ENCODE measurements at regions not wholly inside any gene's neighbourhood (a gene's known extent, or its start where the extent isn't known, plus 50 kb on each side); places are given as distances from the start of the nearest gene placed in this dataset.

DNA sequence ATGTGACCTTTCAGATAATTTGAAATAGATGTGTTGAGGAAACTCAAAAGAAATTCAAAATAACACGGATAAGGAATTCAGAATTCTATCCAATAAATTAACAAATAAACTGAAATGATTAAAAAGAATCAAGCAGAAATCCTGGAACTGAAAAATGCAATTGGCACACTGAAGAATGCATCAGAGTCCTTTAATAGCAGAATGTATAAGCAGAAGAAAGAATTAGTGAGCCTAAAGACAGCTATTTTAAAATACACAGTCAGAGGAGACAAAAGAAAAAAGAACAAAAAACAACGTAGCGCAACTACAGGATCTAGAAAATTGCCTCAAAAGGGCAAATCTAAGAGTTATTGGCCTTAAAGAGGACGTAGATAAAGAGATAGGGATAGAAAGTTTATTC lies 99.6 kb upstream of the SAMSN1 start (continued):
- TF ChIP-seq, protein P1, sequence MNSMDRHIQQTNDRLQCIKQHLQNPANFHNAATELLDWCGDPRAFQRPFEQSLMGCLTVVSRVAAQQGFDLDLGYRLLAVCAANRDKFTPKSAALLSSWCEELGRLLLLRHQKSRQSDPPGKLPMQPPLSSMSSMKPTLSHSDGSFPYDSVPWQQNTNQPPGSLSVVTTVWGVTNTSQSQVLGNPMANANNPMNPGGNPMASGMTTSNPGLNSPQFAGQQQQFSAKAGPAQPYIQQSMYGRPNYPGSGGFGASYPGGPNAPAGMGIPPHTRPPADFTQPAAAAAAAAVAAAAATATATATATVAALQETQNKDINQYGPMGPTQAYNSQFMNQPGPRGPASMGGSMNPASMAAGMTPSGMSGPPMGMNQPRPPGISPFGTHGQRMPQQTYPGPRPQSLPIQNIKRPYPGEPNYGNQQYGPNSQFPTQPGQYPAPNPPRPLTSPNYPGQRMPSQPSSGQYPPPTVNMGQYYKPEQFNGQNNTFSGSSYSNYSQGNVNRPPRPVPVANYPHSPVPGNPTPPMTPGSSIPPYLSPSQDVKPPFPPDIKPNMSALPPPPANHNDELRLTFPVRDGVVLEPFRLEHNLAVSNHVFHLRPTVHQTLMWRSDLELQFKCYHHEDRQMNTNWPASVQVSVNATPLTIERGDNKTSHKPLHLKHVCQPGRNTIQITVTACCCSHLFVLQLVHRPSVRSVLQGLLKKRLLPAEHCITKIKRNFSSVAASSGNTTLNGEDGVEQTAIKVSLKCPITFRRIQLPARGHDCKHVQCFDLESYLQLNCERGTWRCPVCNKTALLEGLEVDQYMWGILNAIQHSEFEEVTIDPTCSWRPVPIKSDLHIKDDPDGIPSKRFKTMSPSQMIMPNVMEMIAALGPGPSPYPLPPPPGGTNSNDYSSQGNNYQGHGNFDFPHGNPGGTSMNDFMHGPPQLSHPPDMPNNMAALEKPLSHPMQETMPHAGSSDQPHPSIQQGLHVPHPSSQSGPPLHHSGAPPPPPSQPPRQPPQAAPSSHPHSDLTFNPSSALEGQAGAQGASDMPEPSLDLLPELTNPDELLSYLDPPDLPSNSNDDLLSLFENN (IDR thresholded peaks at IDR 0.05; ENCODE audit: low read depth in 2 of 2, low read length in 2 of 2) = no peak
- TF ChIP-seq, protein P2, sequence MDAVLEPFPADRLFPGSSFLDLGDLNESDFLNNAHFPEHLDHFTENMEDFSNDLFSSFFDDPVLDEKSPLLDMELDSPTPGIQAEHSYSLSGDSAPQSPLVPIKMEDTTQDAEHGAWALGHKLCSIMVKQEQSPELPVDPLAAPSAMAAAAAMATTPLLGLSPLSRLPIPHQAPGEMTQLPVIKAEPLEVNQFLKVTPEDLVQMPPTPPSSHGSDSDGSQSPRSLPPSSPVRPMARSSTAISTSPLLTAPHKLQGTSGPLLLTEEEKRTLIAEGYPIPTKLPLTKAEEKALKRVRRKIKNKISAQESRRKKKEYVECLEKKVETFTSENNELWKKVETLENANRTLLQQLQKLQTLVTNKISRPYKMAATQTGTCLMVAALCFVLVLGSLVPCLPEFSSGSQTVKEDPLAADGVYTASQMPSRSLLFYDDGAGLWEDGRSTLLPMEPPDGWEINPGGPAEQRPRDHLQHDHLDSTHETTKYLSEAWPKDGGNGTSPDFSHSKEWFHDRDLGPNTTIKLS (IDR thresholded peaks at IDR 0.05; ENCODE audit: borderline replicate concordance, low read depth) = no peak
- TF ChIP-seq, protein P3, sequence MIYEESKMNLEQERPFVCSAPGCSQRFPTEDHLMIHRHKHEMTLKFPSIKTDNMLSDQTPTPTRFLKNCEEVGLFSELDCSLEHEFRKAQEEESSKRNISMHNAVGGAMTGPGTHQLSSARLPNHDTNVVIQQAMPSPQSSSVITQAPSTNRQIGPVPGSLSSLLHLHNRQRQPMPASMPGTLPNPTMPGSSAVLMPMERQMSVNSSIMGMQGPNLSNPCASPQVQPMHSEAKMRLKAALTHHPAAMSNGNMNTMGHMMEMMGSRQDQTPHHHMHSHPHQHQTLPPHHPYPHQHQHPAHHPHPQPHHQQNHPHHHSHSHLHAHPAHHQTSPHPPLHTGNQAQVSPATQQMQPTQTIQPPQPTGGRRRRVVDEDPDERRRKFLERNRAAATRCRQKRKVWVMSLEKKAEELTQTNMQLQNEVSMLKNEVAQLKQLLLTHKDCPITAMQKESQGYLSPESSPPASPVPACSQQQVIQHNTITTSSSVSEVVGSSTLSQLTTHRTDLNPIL (CRISPR knock-in tag; IDR thresholded peaks at IDR 0.05) = no peak
- no peak for TF ChIP-seq HSF4 (CRISPR knock-in tag; IDR thresholded peaks at IDR 0.05; ENCODE audit: borderline replicate concordance)
- TF ChIP-seq CEBPZ (IDR thresholded peaks at IDR 0.05; ENCODE audit: borderline replicate concordance, low read depth, low read length) = no peak
- TF ChIP-seq ZNF274 (IDR thresholded peaks at IDR 0.05; ENCODE audit: borderline replicate concordance, low read depth, low read length) = no peak
- TF ChIP-seq, protein P4, sequence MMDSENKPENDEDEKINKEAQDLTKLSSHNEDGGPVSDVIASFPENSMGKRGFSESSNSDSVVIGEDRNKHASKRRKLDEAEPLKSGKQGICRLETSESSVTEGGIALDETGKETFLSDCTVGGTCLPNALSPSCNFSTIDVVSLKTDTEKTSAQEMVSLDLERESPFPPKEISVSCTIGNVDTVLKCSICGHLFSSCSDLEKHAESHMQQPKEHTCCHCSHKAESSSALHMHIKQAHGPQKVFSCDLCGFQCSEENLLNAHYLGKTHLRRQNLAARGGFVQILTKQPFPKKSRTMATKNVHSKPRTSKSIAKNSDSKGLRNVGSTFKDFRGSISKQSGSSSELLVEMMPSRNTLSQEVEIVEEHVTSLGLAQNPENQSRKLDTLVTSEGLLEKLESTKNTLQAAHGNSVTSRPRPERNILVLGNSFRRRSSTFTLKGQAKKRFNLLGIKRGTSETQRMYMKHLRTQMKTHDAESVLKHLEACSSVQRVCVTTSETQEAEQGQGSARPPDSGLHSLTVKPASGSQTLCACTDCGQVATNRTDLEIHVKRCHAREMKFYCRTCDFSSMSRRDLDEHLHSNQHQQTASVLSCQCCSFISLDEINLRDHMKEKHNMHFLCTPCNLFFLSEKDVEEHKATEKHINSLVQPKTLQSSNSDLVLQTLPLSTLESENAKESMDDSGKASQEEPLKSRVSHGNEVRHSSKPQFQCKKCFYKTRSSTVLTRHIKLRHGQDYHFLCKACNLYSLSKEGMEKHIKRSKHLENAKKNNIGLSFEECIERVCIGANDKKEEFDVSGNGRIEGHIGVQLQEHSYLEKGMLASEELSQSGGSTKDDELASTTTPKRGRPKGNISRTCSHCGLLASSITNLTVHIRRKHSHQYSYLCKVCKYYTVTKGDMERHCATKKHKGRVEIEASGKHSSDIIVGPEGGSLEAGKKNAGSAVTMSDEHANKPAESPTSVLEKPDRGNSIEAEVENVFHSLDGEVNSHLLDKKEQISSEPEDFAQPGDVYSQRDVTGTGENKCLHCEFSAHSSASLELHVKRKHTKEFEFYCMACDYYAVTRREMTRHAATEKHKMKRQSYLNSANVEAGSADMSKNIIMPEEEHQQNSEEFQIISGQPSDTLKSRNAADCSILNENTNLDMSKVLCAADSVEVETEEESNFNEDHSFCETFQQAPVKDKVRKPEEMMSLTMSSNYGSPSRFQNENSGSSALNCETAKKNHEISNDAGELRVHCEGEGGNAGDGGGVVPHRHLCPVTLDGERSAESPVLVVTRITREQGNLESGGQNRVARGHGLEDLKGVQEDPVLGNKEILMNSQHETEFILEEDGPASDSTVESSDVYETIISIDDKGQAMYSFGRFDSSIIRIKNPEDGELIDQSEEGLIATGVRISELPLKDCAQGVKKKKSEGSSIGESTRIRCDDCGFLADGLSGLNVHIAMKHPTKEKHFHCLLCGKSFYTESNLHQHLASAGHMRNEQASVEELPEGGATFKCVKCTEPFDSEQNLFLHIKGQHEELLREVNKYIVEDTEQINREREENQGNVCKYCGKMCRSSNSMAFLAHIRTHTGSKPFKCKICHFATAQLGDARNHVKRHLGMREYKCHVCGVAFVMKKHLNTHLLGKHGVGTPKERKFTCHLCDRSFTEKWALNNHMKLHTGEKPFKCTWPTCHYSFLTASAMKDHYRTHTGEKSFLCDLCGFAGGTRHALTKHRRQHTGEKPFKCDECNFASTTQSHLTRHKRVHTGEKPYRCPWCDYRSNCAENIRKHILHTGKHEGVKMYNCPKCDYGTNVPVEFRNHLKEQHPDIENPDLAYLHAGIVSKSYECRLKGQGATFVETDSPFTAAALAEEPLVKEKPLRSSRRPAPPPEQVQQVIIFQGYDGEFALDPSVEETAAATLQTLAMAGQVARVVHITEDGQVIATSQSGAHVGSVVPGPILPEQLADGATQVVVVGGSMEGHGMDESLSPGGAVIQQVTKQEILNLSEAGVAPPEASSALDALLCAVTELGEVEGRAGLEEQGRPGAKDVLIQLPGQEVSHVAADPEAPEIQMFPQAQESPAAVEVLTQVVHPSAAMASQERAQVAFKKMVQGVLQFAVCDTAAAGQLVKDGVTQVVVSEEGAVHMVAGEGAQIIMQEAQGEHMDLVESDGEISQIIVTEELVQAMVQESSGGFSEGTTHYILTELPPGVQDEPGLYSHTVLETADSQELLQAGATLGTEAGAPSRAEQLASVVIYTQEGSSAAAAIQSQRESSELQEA (IDR thresholded peaks at IDR 0.05; ENCODE audit: low read depth) = no peak
- no peak for TF ChIP-seq PPARD (CRISPR knock-in tag; IDR thresholded peaks at IDR 0.05)
- peak; percentile 82 for TF ChIP-seq ZEB2 (IDR thresholded peaks at IDR 0.05)

Data from K562 (cell line).